Fibroblast of peridontal ligament (primary cell): ENCODE measurements at regions not wholly inside any gene's neighbourhood (a gene's known extent, or its start where the extent isn't known, plus 50 kb on each side); places are given as distances from the start of the nearest gene placed in this dataset.

ENCODE experiments used
- DNase-seq: peaks from one replicate; pipeline ENCODE4 v3.0.0-alpha.2; 2010; ENCODE audit errors: extremely low read depth

- no peak for DNase-seq
Observed at GRCh38 chr17:413016-413350, 60.4 kb upstream of the RPH3AL start.

DNA sequence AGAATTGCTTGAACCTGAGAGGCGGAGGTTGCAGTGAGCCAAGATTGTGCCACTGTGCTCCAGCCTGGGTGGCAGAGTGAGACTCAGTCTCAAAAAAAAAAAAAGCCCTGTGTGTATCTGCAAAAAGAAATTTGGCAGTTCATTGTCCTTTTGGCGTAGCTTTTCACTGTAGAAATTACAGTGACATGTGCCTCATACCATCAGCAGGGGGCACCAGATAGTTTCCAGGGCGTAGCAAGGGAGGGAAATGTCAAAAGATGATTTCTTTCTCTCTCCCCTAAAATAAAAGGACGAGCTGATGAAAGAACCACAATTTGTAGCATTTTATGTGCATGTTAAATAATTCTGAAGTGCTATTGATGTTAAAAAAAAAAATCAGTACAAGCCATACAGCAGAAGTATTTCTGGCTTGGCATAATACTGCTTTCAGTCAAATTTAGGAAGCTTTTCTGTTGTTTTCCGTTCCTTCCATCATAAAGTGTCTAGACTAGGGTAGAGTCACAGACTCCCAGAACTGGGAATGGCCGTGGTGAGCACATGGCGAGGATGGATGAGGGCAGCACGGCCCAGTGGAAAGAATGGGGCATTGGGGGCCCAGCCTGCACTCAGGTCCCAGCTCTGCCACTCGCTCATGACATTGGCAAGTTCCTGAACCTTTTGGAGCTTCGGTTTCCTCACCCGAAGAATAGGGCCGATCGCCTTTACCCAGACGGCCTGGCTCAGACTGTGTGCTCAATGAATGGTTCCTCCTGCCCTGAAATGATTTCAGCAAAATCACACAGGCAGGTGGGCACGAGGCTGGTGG, 59.8 kb upstream of the RPH3AL start:
- DNase-seq: peak; percentile 78

- DNase-seq: no peak
Observed at GRCh38 chr17:411421-412120, 59.0 kb upstream of the RPH3AL start.

DNA sequence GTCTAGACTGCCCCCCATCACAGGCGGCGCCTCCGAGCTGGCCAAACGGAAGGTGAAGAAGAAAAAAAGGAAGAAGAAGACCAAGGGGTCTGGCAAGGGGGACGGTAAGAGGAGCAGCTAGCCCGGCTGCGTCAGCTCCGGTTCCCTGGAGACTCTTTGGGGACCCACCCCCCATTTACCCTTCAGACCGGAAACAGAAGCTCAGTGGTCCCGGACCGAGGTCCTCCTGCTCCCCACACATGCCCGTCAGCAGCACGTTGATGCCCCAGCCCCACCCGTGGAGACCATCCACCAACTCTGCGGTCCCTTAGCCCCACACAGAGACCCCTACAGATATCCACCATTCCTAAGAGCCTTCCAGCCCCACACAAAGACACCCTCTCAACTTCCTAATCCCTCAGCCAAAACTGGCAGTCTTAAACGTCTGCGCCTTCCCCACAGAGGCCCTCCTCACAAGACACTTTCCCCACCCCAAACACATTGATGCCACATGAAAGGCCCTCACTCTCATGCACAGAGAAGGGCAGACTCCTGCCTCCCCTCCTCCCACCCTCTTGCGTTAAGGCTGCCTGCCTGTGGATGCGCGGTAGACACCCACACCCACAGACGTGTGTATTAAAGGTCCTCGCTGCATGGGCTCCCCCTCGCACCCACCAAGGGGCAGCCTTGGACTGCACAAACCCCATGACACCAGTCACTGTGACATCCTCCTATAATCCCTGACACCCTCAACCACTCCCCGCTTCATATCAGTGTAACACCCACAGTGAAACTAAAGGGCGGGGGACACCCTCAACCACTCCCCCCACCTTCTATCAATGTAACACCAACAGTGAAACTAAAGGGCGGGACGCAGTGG, 58.2 kb upstream of the RPH3AL start:
- peak; percentile 15 for DNase-seq

DNA sequence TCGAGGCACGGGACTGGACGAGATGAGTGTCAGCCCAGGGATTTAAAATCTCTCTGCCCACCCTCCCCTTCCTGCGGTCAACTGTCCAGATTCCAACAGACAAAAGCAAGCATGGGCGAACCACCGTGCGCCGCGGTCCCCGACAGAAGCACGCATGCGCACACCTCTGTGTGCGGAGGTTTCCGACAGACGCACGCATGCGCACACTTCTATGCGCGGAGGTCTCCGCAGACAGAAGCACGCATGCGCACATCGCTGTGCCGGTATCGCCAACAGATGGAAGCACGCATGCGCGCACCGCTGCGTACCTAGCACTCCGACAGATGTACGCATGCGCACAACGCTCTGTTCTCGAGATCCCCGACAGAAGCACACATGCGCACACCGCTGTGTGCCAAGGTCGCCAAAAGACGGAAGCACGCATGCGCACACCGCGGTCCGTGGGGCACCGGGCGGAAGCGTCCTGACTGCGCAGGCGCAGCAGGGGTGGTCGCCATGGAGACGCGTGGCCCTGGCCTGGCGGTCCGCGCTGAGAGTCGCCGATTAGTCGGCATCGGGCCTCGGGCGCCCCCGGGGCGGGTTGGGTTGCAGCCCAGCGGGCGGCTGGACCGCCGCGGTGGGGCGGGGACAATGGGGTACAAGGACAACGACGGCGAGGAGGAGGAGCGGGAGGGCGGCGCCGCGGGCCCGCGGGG, 57.4 kb upstream of the RPH3AL start:
- DNase-seq: peak; percentile 99

GRCh38 chr17:409308-409847, 56.8 kb upstream of the RPH3AL start:
- no peak for DNase-seq

GRCh38 chr17:404703-405102, 52.1 kb upstream of the RPH3AL start:
- no peak for DNase-seq
